A673 (cell line): ENCODE measurements at regions not wholly inside any gene's neighbourhood (a gene's known extent, or its start where the extent isn't known, plus 50 kb on each side); places are given as distances from the start of the nearest gene placed in this dataset.
"Not testable (repeated sequence)": the region's sequence is repeated elsewhere in the genome, so short reads cannot be mapped to it uniquely, and the experiment has no call there.

Experiments
- BruUV-seq: library from RNA; stranded (reverse); fragments of 400-500 nt; replicated peaks from 2 replicates; lab custom pipeline; 2021; lab: Mats Ljungman, UMichigan
- CTCF ChIA-PET: fragments of 300-600 bp; sonication (Branson Sonifier 250); formaldehyde crosslinking; loops from one replicate; lab custom pipeline; 2022; ENCODE audit warnings: antibody characterized with exemption; lab: Charles Lee
- POLR2A ChIA-PET: fragments of 300-600 bp; sonication (Branson Sonifier 250); formaldehyde crosslinking; loops from one replicate; lab custom pipeline; 2022; ENCODE audit warnings: antibody characterized with exemption; ENCODE audit not compliant: low non-redundant PET; lab: Charles Lee
- DNase-seq: peaks from one replicate; pipeline ENCODE4 v3.0.0-alpha.2; 2015; ENCODE audit warnings: low spot score
- H3K27ac ChIP-seq: fragments of 200-600 bp; sonication (generic); 2 replicates; pipeline ENCODE4 v1.5.1; 2016; ENCODE audit warnings: mixed run types, low read depth, mild to moderate bottlenecking, mixed read lengths, antibody characterized with exemption, low read length; ENCODE audit not compliant: poor library complexity, severe bottlenecking
- H3K27me3 ChIP-seq: fragments of 200-600 bp; sonication (generic); replicated peaks from 2 replicates; pipeline ENCODE4 v1.6.1; 2017; ENCODE audit warnings: mixed run types, low read depth, mild to moderate bottlenecking, mixed read lengths, antibody characterized with exemption, low read length; ENCODE audit not compliant: insufficient read depth, poor library complexity
- H3K36me3 ChIP-seq: fragments of 200-600 bp; sonication (generic); 2 replicates; pipeline ENCODE4 v1.6.1; 2016; ENCODE audit warnings: mixed run types, mild to moderate bottlenecking, mixed read lengths, antibody characterized with exemption, low read length; ENCODE audit not compliant: insufficient read depth, poor library complexity, severe bottlenecking
- H3K4me1 ChIP-seq: fragments of 200-600 bp; sonication (generic); 2 replicates; pipeline ENCODE4 v1.6.1; 2017; ENCODE audit warnings: mixed run types, mild to moderate bottlenecking, mixed read lengths, antibody characterized with exemption, low read length; ENCODE audit not compliant: insufficient read depth, poor library complexity, severe bottlenecking
- H3K4me3 ChIP-seq: fragments of 200-600 bp; sonication (generic); 2 replicates; pipeline ENCODE4 v1.5.1; 2016; ENCODE audit warnings: low read depth, mixed run types, mild to moderate bottlenecking, mixed read lengths, low read length; ENCODE audit not compliant: poor library complexity, severe bottlenecking
- H3K9me3 ChIP-seq: fragments of 200-600 bp; sonication (generic); 2 replicates; pipeline ENCODE4 v1.6.1; 2016; ENCODE audit warnings: mixed run types, low read depth, mild to moderate bottlenecking, mixed read lengths, antibody characterized with exemption, low read length; ENCODE audit not compliant: poor library complexity, severe bottlenecking
- EZH2 ChIP-seq: fragments of 200-600 bp; sonication (generic); IDR thresholded peaks from 2 replicates; pipeline ENCODE4 v1.6.1; 2017; ENCODE audit warnings: borderline replicate concordance, low read depth, mild to moderate bottlenecking, mixed read lengths, antibody characterized with exemption, low read length; ENCODE audit not compliant: poor library complexity, severe bottlenecking
- intact Hi-C: fragments of 100-400 bp; cut with micrococcal nuclease; formaldehyde crosslinking; loops from one replicate; pipeline ENCODE4 v1.10.0; 2022; ENCODE audit not compliant: unreplicated experiment
- TF ChIP-seq, protein P1 (sequence below): fragments of 300-800, 200-600 bp; sonication (generic); conservative IDR thresholded peaks from 2 replicates; pipeline ENCODE4 v1.5.1; 2017; ENCODE audit warnings: low read depth, mild to moderate bottlenecking, antibody characterized with exemption, low read length, moderate library complexity, mixed read lengths

DNA sequence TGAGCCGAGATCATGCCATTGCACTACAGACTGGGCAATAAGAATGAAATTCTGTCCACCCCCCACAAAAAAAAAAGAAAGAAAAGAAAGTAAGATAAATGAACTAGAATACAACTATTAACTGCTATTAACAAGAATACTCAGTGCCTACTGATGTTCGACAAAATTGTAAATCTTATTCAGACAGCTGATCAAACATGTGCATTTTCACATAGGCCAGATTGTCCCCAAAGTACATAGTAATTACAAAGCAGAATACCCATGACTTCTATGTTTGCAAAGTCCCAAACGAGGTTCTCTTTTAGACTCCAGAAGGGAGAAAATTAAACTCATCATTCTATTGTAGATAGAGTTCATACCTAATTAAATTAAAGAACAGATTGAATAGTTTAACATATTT lies 113.4 kb downstream of the UFM1 start:
- TF ChIP-seq, protein P1, sequence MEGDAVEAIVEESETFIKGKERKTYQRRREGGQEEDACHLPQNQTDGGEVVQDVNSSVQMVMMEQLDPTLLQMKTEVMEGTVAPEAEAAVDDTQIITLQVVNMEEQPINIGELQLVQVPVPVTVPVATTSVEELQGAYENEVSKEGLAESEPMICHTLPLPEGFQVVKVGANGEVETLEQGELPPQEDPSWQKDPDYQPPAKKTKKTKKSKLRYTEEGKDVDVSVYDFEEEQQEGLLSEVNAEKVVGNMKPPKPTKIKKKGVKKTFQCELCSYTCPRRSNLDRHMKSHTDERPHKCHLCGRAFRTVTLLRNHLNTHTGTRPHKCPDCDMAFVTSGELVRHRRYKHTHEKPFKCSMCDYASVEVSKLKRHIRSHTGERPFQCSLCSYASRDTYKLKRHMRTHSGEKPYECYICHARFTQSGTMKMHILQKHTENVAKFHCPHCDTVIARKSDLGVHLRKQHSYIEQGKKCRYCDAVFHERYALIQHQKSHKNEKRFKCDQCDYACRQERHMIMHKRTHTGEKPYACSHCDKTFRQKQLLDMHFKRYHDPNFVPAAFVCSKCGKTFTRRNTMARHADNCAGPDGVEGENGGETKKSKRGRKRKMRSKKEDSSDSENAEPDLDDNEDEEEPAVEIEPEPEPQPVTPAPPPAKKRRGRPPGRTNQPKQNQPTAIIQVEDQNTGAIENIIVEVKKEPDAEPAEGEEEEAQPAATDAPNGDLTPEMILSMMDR: no peak
- no peak for TF ChIP-seq EZH2
- intact Hi-C loops: no loop called here
- H3K9me3 ChIP-seq: no peaks in the 10 kb centered on the region
- no peaks in the 10 kb centered on the region for H3K27me3 ChIP-seq
- no TSS peak for BruUV-seq
- no peak overlapping the region for H3K27ac ChIP-seq
- no peaks in the 10 kb centered on the region for H3K4me1 ChIP-seq
- POLR2A ChIA-PET: no interaction called here
- no peak overlapping the region for H3K4me3 ChIP-seq
- DNase-seq: no peak
- CTCF ChIA-PET: no interaction called here
- H3K36me3 ChIP-seq: no peaks in the 10 kb centered on the region

DNA sequence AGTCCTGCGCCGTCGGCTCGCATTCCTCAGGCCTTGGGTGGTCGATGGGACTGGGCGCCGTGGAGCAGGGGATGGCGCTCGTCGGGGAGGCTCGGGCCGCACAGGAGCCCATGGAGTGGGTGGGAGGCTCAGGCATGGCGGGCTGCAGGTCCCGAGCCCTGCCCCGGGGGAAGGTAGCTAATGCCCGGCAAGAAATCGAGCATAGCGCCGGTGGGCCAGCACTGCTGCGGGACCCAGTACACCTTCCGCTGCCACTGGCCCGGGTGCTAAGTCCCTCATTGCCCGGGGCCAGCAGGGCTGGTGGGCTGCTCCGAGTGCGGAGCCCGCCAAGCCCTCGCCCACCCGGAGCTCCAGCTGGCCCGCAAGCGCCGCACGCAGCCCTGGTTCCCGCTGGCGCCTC lies 122.8 kb downstream of the UFM1 start:
- not testable (repeated sequence) for H3K36me3 ChIP-seq, H3K4me1 ChIP-seq

DNA sequence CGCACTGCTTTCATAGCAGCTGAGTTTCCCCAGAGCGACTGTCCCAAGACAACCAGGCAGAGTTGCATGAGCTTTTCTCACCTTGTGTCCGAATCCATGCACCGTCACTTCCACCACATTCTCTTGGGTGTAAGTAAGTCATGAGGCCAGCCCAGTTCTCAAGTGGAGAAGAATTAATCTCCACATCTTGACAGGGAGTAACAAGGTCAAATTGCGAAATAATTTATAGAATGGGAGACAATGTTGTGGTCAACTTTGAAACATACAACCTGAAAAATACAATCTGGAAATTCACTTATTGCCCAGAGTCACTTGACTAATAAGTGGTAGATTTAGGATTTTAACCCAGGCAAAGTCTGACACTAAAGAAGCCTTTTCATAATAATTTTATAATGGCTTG lies 123.7 kb downstream of the UFM1 start:
- no TSS peak for BruUV-seq
- no peak overlapping the region for H3K27ac ChIP-seq
- no peak overlapping the region for H3K4me3 ChIP-seq
- H3K4me1 ChIP-seq: no peaks in the 10 kb centered on the region
- CTCF ChIA-PET: no interaction called here
- no peaks in the 10 kb centered on the region for H3K9me3 ChIP-seq
- TF ChIP-seq, protein P1: no peak
- TF ChIP-seq EZH2: no peak
- no peaks in the 10 kb centered on the region for H3K36me3 ChIP-seq
- intact Hi-C loops: no loop called here
- POLR2A ChIA-PET: no interaction called here
- DNase-seq: no peak
- no peaks in the 10 kb centered on the region for H3K27me3 ChIP-seq

More for the DNA sequence above, 122.8 kb downstream of the UFM1 start:
- H3K4me3 ChIP-seq, BruUV-seq, DNase-seq, POLR2A ChIA-PET, H3K9me3 ChIP-seq, H3K27ac ChIP-seq, intact Hi-C loops, H3K27me3 ChIP-seq, CTCF ChIA-PET: not testable (repeated sequence)

DNA sequence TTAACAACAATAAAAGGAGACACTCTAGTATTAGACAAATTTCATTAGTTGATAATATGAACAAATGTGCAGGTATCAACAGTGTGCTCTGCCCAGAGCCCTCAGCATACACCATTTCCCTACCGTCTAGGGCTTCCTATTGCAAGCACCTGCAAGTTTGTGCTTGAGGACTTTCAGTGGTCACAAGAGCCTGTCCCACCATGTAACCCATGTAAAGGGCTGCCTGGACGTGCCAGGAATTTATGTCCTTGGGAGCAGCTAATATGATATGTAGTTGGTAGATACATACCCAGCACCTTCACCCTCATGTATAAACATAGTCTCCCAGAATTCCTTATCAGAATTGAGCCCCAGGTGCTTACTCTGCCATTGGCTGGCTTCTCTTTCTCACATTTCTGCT lies 128.0 kb downstream of the UFM1 start:
- DNase-seq: no peak
- Histone ChIP-seq H3K9me3 (no peaks in the 10 kb centered on the region), H3K36me3 (no peaks in the 10 kb centered on the region), H3K27me3 (peaks cover 7% of the 10 kb centered on the region), H3K27ac (no peak overlapping the region), H3K4me1 (no peaks in the 10 kb centered on the region), H3K4me3 (no peak overlapping the region)
- no TSS peak for BruUV-seq
- TF ChIP-seq, protein P1: no peak
- no peak for TF ChIP-seq EZH2
- CTCF ChIA-PET: interaction anchor here (1.2 kb wide), 1 partner anchor 104 kb away, joined by 3 read pairs; no protein-coding TSS in a partner anchor
- intact Hi-C loops: no loop called here
- POLR2A ChIA-PET: no interaction called here
